Endothelial cell of umbilical vein (primary cell): ENCODE measurements at regions not wholly inside any gene's neighbourhood (a gene's known extent, or its start where the extent isn't known, plus 50 kb on each side); places are given as distances from the start of the nearest gene placed in this dataset.

Experiments used
- BruUV-seq: library from RNA; stranded (reverse); fragments of 400-500 nt; replicated peaks from 2 replicates; lab custom pipeline; 2021; lab: Mats Ljungman, UMichigan
- CTCF ChIA-PET: fragments of 300-600, 350-600 bp; sonication (Branson Sonifier 250); formaldehyde crosslinking; loops from one replicate; lab custom pipeline; 2021; ENCODE audit warnings: antibody characterized with exemption, inconsistent platforms; lab: Charles Lee
- POLR2A ChIA-PET: fragments of 300-600, 350-600 bp; sonication (Branson Sonifier 250); formaldehyde crosslinking; loops from one replicate; lab custom pipeline; 2021; ENCODE audit warnings: antibody characterized with exemption, inconsistent platforms; lab: Charles Lee
- DNase-seq: peaks from one replicate; pipeline ENCODE4 v3.0.0-alpha.2; 2011; ENCODE audit warnings: low read depth, low spot score
- FAIRE-seq: peaks from 2 replicates; lab custom pipeline; 2011; peaks lifted over from hg19 to GRCh38; lab: Jason Lieb, UNC
- H2AFZ ChIP-seq: 2 replicates; pipeline ENCODE4 v1.6.0; 2012; ENCODE audit warnings: low read depth, low read length, control low read depth, inconsistent platforms
- H3K27ac ChIP-seq: 2 replicates; pipeline ENCODE4 v1.5.1; 2011; ENCODE audit warnings: low read depth, mild to moderate bottlenecking, control low read depth, low read length, moderate library complexity; ENCODE audit not compliant: insufficient read depth
- H3K27me3 ChIP-seq, 2 experiments: 2 replicates each; pipeline versions ENCODE4 v1.6.0 to v1.6.1; 2011; ENCODE audit warnings: low read length in 2 of 2, mixed read lengths in 1 of 2; ENCODE audit not compliant: control insufficient read depth in 2 of 2, insufficient read depth in 2 of 2
- H3K36me3 ChIP-seq, 2 experiments: 2 replicates in 1 of 2; 3 replicates in 1 of 2; pipeline ENCODE4 v1.5.1; 2011; ENCODE audit warnings: low read length in 2 of 2, mild to moderate bottlenecking in 1 of 2, moderate library complexity in 1 of 2; ENCODE audit not compliant: control insufficient read depth in 2 of 2, insufficient read depth in 2 of 2; ENCODE audit errors: extremely low read depth in 1 of 2
- H3K4me1 ChIP-seq: 3 replicates; pipeline ENCODE4 v1.5.1; 2011; ENCODE audit warnings: mild to moderate bottlenecking, low read length; ENCODE audit not compliant: control insufficient read depth, insufficient read depth; ENCODE audit errors: extremely low read depth
- H3K4me2 ChIP-seq: 2 replicates; pipeline ENCODE4 v1.6.1; 2011; ENCODE audit warnings: low read length, control low read depth, mixed read lengths; ENCODE audit not compliant: insufficient read depth
- H3K4me3 ChIP-seq, 3 experiments: fragments of 200-600 bp in 1 of 3; sonication (generic), shearing (Covaris generic) in 1 of 3; replicated peaks in 1 of 3; 2 replicates each; pipeline ENCODE4 v1.5.1; 2011 to 2016; ENCODE audit warnings: control low read depth in 3 of 3, low read length in 3 of 3, mild to moderate bottlenecking in 2 of 3, inconsistent platforms in 1 of 3, low read depth in 1 of 3, moderate library complexity in 1 of 3; ENCODE audit not compliant: insufficient read depth in 1 of 3
- H3K79me2 ChIP-seq: 2 replicates; pipeline ENCODE4 v1.6.0; 2012; ENCODE audit warnings: low read length, inconsistent platforms; ENCODE audit not compliant: control insufficient read depth, insufficient read depth
- H3K9ac ChIP-seq: replicated peaks from 2 replicates; pipeline ENCODE3; 2011; ENCODE audit warnings: low read length, control low read depth; ENCODE audit not compliant: insufficient read depth; ENCODE audit errors: extremely low read depth
- H3K9me1 ChIP-seq: replicated peaks from 3 replicates; pipeline ENCODE4 v1.6.0; 2011; ENCODE audit warnings: mild to moderate bottlenecking, low read length; ENCODE audit not compliant: control insufficient read depth, insufficient read depth; ENCODE audit errors: extremely low read depth
- H3K9me3 ChIP-seq: replicated peaks from 2 replicates; pipeline ENCODE4 v1.5.1; 2012; ENCODE audit warnings: low read length, inconsistent platforms; ENCODE audit not compliant: control insufficient read depth, insufficient read depth
- H4K20me1 ChIP-seq: replicated peaks from 2 replicates; pipeline ENCODE3; 2011; ENCODE audit warnings: mild to moderate bottlenecking, low read length; ENCODE audit not compliant: control insufficient read depth, insufficient read depth; ENCODE audit errors: extremely low read depth
- EZH2 ChIP-seq: IDR thresholded peaks from 2 replicates; pipeline ENCODE4 v1.6.1; 2012; ENCODE audit warnings: borderline replicate concordance, low read depth, mild to moderate bottlenecking, moderate library complexity, low read length, inconsistent platforms; ENCODE audit not compliant: severe bottlenecking
- FOS ChIP-seq: IDR thresholded peaks from 2 replicates; pipeline ENCODE4 v1.6.1; 2011; ENCODE audit warnings: mild to moderate bottlenecking, low read length, moderate library complexity, borderline replicate concordance; ENCODE audit not compliant: insufficient read depth
- GATA2 ChIP-seq: IDR thresholded peaks from 2 replicates; pipeline ENCODE4 v1.7.0; 2011; ENCODE audit warnings: low read depth, mild to moderate bottlenecking, moderate library complexity, mixed read lengths, low read length; ENCODE audit not compliant: insufficient read length, insufficient read depth
- JUN ChIP-seq: IDR thresholded peaks from 2 replicates; pipeline ENCODE4 v1.6.1; 2011; ENCODE audit warnings: borderline replicate concordance, low read depth; ENCODE audit not compliant: insufficient read length, insufficient read depth
- MYC ChIP-seq: IDR thresholded peaks from one replicate; pipeline ENCODE4 v1.6.1; 2011; ENCODE audit warnings: mild to moderate bottlenecking, low read depth, low read length
- POLR2A ChIP-seq: IDR thresholded peaks from 2 replicates; pipeline ENCODE4 v1.6.1; 2012; ENCODE audit warnings: low read depth, mild to moderate bottlenecking, control low read depth, low read length
- POLR2AphosphoS5 ChIP-seq: IDR thresholded peaks from 2 replicates; pipeline ENCODE4 v1.6.1; 2012; ENCODE audit warnings: low read depth, mild to moderate bottlenecking, control low read depth, low read length, moderate library complexity; ENCODE audit not compliant: insufficient read depth
- dilution Hi-C: fragments of 300-500 bp; cut with MboI; formaldehyde crosslinking; loops from one replicate; pipeline ENCODE4 v1.15.0; 2019; ENCODE audit warnings: low sequenced_read_pairs; ENCODE audit not compliant: extremely low pct_ligation_motif_present
- intact Hi-C: fragments of 100-400 bp; cut with micrococcal nuclease; formaldehyde crosslinking; loops from one replicate; pipeline ENCODE4 v1.10.0; 2022
- TF ChIP-seq, protein P1 (sequence below), 2 donors: IDR thresholded peaks; 1 replicate in 1 of 2; 2 replicates in 1 of 2; pipeline ENCODE4 v1.5.1; 2011; ENCODE audit warnings: low read length in 2 of 2, mild to moderate bottlenecking in 2 of 2, moderate library complexity in 2 of 2, control low read depth in 1 of 2, inconsistent platforms in 1 of 2, low read depth in 1 of 2; ENCODE audit not compliant: insufficient read depth in 1 of 2; ENCODE audit errors: extremely low read depth in 1 of 2
- TF ChIP-seq, protein P2 (sequence below): IDR thresholded peaks from 2 replicates; pipeline ENCODE4 v1.6.1; 2011; ENCODE audit not compliant: insufficient read depth, insufficient read length

DNA sequence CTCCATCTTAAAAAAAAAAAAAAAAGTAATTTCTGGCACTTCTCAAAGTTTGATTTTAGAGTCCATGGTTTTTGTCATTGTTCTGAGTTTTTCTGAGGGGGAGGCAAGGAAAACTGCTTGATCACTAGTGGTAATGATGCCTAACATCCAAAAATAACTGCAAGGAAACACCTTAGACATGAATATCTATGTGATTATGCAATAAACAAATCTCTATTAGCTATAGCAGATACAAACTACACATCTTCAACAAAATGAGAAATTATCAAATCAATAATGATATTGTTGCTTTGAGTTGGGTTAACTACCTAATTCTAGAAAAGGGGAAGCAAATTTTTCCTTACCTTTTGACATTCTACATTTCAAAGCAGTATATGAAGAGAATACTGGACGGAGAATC, 230.9 kb upstream of the JARID2 start:
- intact Hi-C loops: no loop called here
- no peaks in the 10 kb centered on the region for H3K9me1 ChIP-seq
- no peaks in the 10 kb centered on the region for H4K20me1 ChIP-seq
- no peaks in the 10 kb centered on the region for H3K4me1 ChIP-seq
- H2AFZ ChIP-seq: no peak overlapping the region
- no peak overlapping the region for H3K4me3 ChIP-seq
- H3K79me2 ChIP-seq: no peaks in the 10 kb centered on the region
- H3K9ac ChIP-seq: no peak overlapping the region
- CTCF ChIA-PET: no interaction called here
- H3K9me3 ChIP-seq: no peaks in the 10 kb centered on the region
- TF ChIP-seq POLR2AphosphoS5 (no peak), FOS (no peak), JUN (no peak), EZH2 (no peak), POLR2A (no peak), MYC (no peak), GATA2 (no peak)
- TF ChIP-seq, protein P1, sequence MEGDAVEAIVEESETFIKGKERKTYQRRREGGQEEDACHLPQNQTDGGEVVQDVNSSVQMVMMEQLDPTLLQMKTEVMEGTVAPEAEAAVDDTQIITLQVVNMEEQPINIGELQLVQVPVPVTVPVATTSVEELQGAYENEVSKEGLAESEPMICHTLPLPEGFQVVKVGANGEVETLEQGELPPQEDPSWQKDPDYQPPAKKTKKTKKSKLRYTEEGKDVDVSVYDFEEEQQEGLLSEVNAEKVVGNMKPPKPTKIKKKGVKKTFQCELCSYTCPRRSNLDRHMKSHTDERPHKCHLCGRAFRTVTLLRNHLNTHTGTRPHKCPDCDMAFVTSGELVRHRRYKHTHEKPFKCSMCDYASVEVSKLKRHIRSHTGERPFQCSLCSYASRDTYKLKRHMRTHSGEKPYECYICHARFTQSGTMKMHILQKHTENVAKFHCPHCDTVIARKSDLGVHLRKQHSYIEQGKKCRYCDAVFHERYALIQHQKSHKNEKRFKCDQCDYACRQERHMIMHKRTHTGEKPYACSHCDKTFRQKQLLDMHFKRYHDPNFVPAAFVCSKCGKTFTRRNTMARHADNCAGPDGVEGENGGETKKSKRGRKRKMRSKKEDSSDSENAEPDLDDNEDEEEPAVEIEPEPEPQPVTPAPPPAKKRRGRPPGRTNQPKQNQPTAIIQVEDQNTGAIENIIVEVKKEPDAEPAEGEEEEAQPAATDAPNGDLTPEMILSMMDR (IDR thresholded peaks at IDR 0.05; ENCODE audit: extremely low read depth in 1 of 2, insufficient read depth in 1 of 2, low read depth in 1 of 2, low read length in 2 of 2): no peak
- TF ChIP-seq, protein P2, sequence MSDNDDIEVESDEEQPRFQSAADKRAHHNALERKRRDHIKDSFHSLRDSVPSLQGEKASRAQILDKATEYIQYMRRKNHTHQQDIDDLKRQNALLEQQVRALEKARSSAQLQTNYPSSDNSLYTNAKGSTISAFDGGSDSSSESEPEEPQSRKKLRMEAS: no peak
- H3K27ac ChIP-seq: no peak overlapping the region
- dilution Hi-C loops: no loop called here
- no peak for DNase-seq
- FAIRE-seq: no peak
- BruUV-seq: no TSS peak
- H3K27me3 ChIP-seq: no peaks in the 10 kb centered on the region
- no peak overlapping the region for H3K4me2 ChIP-seq
- H3K36me3 ChIP-seq: no peaks in the 10 kb centered on the region
- POLR2A ChIA-PET: no interaction called here
